OCI-LY3 (cell line): ENCODE measurements at regions not wholly inside any gene's neighbourhood (a gene's known extent, or its start where the extent isn't known, plus 50 kb on each side); places are given as distances from the start of the nearest gene placed in this dataset.

Experiments used
- EZH2phosphoT487 ChIP-seq: fragments of 200-600 bp; shearing (Covaris generic); IDR thresholded peaks from 2 replicates; pipeline ENCODE4 v1.6.1; 2018; ENCODE audit warnings: antibody characterized with exemption, mixed run types, low read depth
- TF ChIP-seq, protein P1 (sequence below): fragments of 200-600, 300-600 bp; sonication (generic); IDR thresholded peaks from 2 replicates; pipeline ENCODE4 v1.5.1; 2014; ENCODE audit warnings: antibody characterized with exemption, low read length, low read depth

DNA sequence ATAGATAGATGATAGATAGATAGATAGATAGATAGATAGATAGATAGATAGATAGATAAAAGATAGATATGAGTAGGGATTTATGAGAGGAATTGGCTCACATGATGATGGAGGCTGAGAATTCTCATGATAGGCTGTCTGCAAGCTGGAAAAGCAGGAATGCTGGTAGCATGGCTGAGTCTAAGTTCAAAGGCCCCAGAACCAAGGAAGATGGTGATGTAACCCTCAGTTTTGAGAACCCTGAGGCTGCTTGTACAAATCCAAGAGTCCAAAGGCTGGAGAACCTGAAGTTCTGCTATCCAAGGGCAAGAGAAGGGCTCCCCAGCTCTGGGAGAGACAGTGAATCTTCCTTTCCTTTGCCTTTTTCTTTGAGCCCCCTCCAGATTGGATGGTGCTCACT is 210.8 kb downstream of the RFPL4B start:
- TF ChIP-seq, protein P1, sequence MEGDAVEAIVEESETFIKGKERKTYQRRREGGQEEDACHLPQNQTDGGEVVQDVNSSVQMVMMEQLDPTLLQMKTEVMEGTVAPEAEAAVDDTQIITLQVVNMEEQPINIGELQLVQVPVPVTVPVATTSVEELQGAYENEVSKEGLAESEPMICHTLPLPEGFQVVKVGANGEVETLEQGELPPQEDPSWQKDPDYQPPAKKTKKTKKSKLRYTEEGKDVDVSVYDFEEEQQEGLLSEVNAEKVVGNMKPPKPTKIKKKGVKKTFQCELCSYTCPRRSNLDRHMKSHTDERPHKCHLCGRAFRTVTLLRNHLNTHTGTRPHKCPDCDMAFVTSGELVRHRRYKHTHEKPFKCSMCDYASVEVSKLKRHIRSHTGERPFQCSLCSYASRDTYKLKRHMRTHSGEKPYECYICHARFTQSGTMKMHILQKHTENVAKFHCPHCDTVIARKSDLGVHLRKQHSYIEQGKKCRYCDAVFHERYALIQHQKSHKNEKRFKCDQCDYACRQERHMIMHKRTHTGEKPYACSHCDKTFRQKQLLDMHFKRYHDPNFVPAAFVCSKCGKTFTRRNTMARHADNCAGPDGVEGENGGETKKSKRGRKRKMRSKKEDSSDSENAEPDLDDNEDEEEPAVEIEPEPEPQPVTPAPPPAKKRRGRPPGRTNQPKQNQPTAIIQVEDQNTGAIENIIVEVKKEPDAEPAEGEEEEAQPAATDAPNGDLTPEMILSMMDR = no peak
- TF ChIP-seq EZH2phosphoT487 = no peak
